Natural killer cell treated with Interleukin-12 subunit alpha and Interleukin-12 subunit beta and Interleukin-15 and Interleukin-18, amount 100 ng/mL, for 72 hours (primary cell): ENCODE measurements at regions not wholly inside any gene's neighbourhood (a gene's known extent, or its start where the extent isn't known, plus 50 kb on each side); places are given as distances from the start of the nearest gene placed in this dataset.
"Not testable (repeated sequence)": the region's sequence is repeated elsewhere in the genome, so short reads cannot be mapped to it uniquely, and the experiment has no call there.

ENCODE experiments used
- ATAC-seq, 2 donors: fragments of 150-1000 bp; cut with Tn5 transposase in 1 of 2; sonication (Bioruptor Pico), chemical (Tn5 transposase) in 1 of 2; 2 replicates each; pipeline ENCODE4 v1.10.0; 2021
- DNase-seq: peaks from one replicate; pipeline ENCODE4 v3.0.0; 2022; ENCODE audit warnings: low spot score
- H3K27ac Mint-ChIP-seq, 2 donors: 1 replicate in 1 of 2; 2 replicates in 1 of 2; pipeline ENCODE4 v1.8.0; 2022; ENCODE audit warnings: mixed read lengths in 2 of 2, mild to moderate bottlenecking in 1 of 2, moderate library complexity in 1 of 2
- H3K27me3 Mint-ChIP-seq, 2 donors: 1 replicate in 1 of 2; 2 replicates in 1 of 2; pipeline ENCODE4 v1.8.0; 2022; ENCODE audit warnings: mixed read lengths in 2 of 2
- H3K36me3 Mint-ChIP-seq: one replicate; pipeline ENCODE4 v1.8.0; 2022; ENCODE audit warnings: mixed read lengths
- H3K4me1 Mint-ChIP-seq, 2 donors: 1 replicate in 1 of 2; 2 replicates in 1 of 2; pipeline ENCODE4 v1.8.0; 2022; ENCODE audit warnings: low read depth in 2 of 2, mixed read lengths in 2 of 2, mild to moderate bottlenecking in 1 of 2
- H3K4me3 Mint-ChIP-seq: one replicate; pipeline ENCODE4 v1.8.0; 2022; ENCODE audit warnings: mixed read lengths
- H3K9me3 Mint-ChIP-seq: 2 replicates; pipeline ENCODE4 v1.8.0; 2022; ENCODE audit warnings: mixed read lengths

- no peak for ATAC-seq
- Mint-ChIP-seq H3K4me1 (no peaks in the 10 kb centered on the region), H3K9me3 (peaks cover 6% of the 10 kb centered on the region), H3K27ac (no peak overlapping the region), H3K4me3 (no peak overlapping the region), H3K27me3 (no peaks in the 10 kb centered on the region), H3K36me3 (no peaks in the 10 kb centered on the region)
- DNase-seq, result no peak
These were observed 80.5 kb upstream of the PPARGC1A start for GRCh38 chr4:23970201-23970850.

- Mint-ChIP-seq H3K27ac (no peak overlapping the region), H3K27me3 (no peaks in the 10 kb centered on the region), H3K4me1 (no peaks in the 10 kb centered on the region), H3K4me3 (no peak overlapping the region), H3K36me3 (no peaks in the 10 kb centered on the region), H3K9me3 (peaks cover 6% of the 10 kb centered on the region)
- ATAC-seq, result no peak
- no peak for DNase-seq
These were observed 79.8 kb upstream of the PPARGC1A start for GRCh38 chr4:23969635-23970145.

GRCh38 chr4:23967281-23967680 is 77.4 kb upstream of the PPARGC1A start:
- no peak for DNase-seq
- Mint-ChIP-seq H3K27ac (no peak overlapping the region), H3K36me3 (no peaks in the 10 kb centered on the region), H3K4me3 (no peak overlapping the region), H3K9me3 (peaks cover 11% of the 10 kb centered on the region), H3K4me1 (no peaks in the 10 kb centered on the region), H3K27me3 (no peaks in the 10 kb centered on the region)
- no peak for ATAC-seq

- H3K4me3 Mint-ChIP-seq, result no peak overlapping the region
- H3K9me3 Mint-ChIP-seq, result peaks cover 11% of the 10 kb centered on the region
- H3K27me3 Mint-ChIP-seq, result no peaks in the 10 kb centered on the region
- H3K4me1 Mint-ChIP-seq, result no peaks in the 10 kb centered on the region
- no peaks in the 10 kb centered on the region for H3K36me3 Mint-ChIP-seq
- no peak for DNase-seq
- H3K27ac Mint-ChIP-seq, result no peak overlapping the region
- ATAC-seq, result no peak
These were observed 76.9 kb upstream of the PPARGC1A start for GRCh38 chr4:23966725-23967124.

- no peaks in the 10 kb centered on the region for H3K27me3 Mint-ChIP-seq
- peaks cover 5% of the 10 kb centered on the region for H3K9me3 Mint-ChIP-seq
- H3K36me3 Mint-ChIP-seq, result no peaks in the 10 kb centered on the region
- DNase-seq (no peak), ATAC-seq (no peak)
- no peaks in the 10 kb centered on the region for H3K4me1 Mint-ChIP-seq
- H3K27ac Mint-ChIP-seq, result no peak overlapping the region
- no peak overlapping the region for H3K4me3 Mint-ChIP-seq
These were observed 72.6 kb upstream of the PPARGC1A start for GRCh38 chr4:23962462-23962861.

- H3K4me1 Mint-ChIP-seq, ATAC-seq, H3K36me3 Mint-ChIP-seq, H3K9me3 Mint-ChIP-seq, H3K27ac Mint-ChIP-seq, DNase-seq, H3K4me3 Mint-ChIP-seq, H3K27me3 Mint-ChIP-seq: not testable (repeated sequence)
These were observed 71.5 kb upstream of the PPARGC1A start for GRCh38 chr4:23961395-23961794.

- H3K4me1 Mint-ChIP-seq, result no peaks in the 10 kb centered on the region
- no peaks in the 10 kb centered on the region for H3K27me3 Mint-ChIP-seq
- DNase-seq, result no peak
- no peak overlapping the region for H3K4me3 Mint-ChIP-seq
- H3K9me3 Mint-ChIP-seq, result peaks cover 5% of the 10 kb centered on the region
- ATAC-seq, result no peak
- no peak overlapping the region for H3K27ac Mint-ChIP-seq
- no peaks in the 10 kb centered on the region for H3K36me3 Mint-ChIP-seq
These were observed 69.7 kb upstream of the PPARGC1A start for GRCh38 chr4:23959396-23960148.

GRCh38 chr4:23958749-23959148 is 68.9 kb upstream of the PPARGC1A start:
- Mint-ChIP-seq H3K9me3 (peaks cover 5% of the 10 kb centered on the region), H3K36me3 (no peaks in the 10 kb centered on the region), H3K27ac (no peak overlapping the region), H3K27me3 (no peaks in the 10 kb centered on the region), H3K4me3 (no peak overlapping the region), H3K4me1 (no peaks in the 10 kb centered on the region)
- ATAC-seq (no peak), DNase-seq (no peak)

- ATAC-seq, result no peak
- Mint-ChIP-seq H3K9me3 (no peaks in the 10 kb centered on the region), H3K27me3 (no peaks in the 10 kb centered on the region), H3K4me1 (no peaks in the 10 kb centered on the region), H3K36me3 (no peaks in the 10 kb centered on the region), H3K27ac (no peak overlapping the region), H3K4me3 (no peak overlapping the region)
- no peak for DNase-seq
These were observed 67.6 kb upstream of the PPARGC1A start for GRCh38 chr4:23957465-23957864.

- Mint-ChIP-seq H3K27ac (no peak overlapping the region), H3K4me3 (no peak overlapping the region), H3K27me3 (no peaks in the 10 kb centered on the region), H3K36me3 (no peaks in the 10 kb centered on the region), H3K9me3 (no peaks in the 10 kb centered on the region), H3K4me1 (no peaks in the 10 kb centered on the region)
- ATAC-seq, result no peak
- no peak for DNase-seq
These were observed 66.9 kb upstream of the PPARGC1A start for GRCh38 chr4:23956601-23957364.

GRCh38 chr4:23952258-23952657 is 62.4 kb upstream of the PPARGC1A start:
- DNase-seq, result no peak
- H3K27me3 Mint-ChIP-seq, result no peaks in the 10 kb centered on the region
- no peaks in the 10 kb centered on the region for H3K4me1 Mint-ChIP-seq
- no peak overlapping the region for H3K27ac Mint-ChIP-seq
- H3K36me3 Mint-ChIP-seq, result no peaks in the 10 kb centered on the region
- peaks cover 11% of the 10 kb centered on the region for H3K9me3 Mint-ChIP-seq
- H3K4me3 Mint-ChIP-seq, result no peak overlapping the region
- ATAC-seq, result no peak

- Mint-ChIP-seq H3K27ac (no peak overlapping the region), H3K4me3 (no peak overlapping the region), H3K27me3 (no peaks in the 10 kb centered on the region), H3K36me3 (no peaks in the 10 kb centered on the region), H3K9me3 (peaks cover 17% of the 10 kb centered on the region), H3K4me1 (no peaks in the 10 kb centered on the region)
- DNase-seq (no peak), ATAC-seq (no peak)
These were observed 58.0 kb upstream of the PPARGC1A start for GRCh38 chr4:23947826-23948225.

- DNase-seq, result no peak
- no peak overlapping the region for H3K27ac Mint-ChIP-seq
These were observed 56.5 kb upstream of the PPARGC1A start for GRCh38 chr4:23946299-23946698.

GRCh38 chr4:23945451-23946017 is 55.7 kb upstream of the PPARGC1A start:
- H3K4me3 Mint-ChIP-seq, result no peak overlapping the region
- H3K27me3 Mint-ChIP-seq, result no peaks in the 10 kb centered on the region
- no peaks in the 10 kb centered on the region for H3K36me3 Mint-ChIP-seq
- ATAC-seq (no peak), DNase-seq (no peak)
- H3K9me3 Mint-ChIP-seq, result peaks cover 13% of the 10 kb centered on the region
- H3K27ac Mint-ChIP-seq, result no peak overlapping the region
- H3K4me1 Mint-ChIP-seq, result no peaks in the 10 kb centered on the region

More at GRCh38 chr4:23946299-23946698, 56.5 kb upstream of the PPARGC1A start:
- ATAC-seq, result no peak
- Mint-ChIP-seq H3K4me1 (no peaks in the 10 kb centered on the region), H3K9me3 (peaks cover 20% of the 10 kb centered on the region), H3K36me3 (no peaks in the 10 kb centered on the region), H3K27me3 (no peaks in the 10 kb centered on the region), H3K4me3 (no peak overlapping the region)
